BJ (cell line): ENCODE measurements at regions not wholly inside any gene's neighbourhood (a gene's known extent, or its start where the extent isn't known, plus 50 kb on each side); places are given as distances from the start of the nearest gene placed in this dataset.

Experiments
- CTCF ChIA-PET: fragments of 350-600 bp; formaldehyde crosslinking; extraction: SDS; loops from one replicate; lab custom pipeline; 2021; ENCODE audit warnings: antibody characterized with exemption, inconsistent platforms; lab: Yijun Ruan, JAX
- POLR2A ChIA-PET: fragments of 300-600 bp; sonication (Branson Sonifier 250); formaldehyde crosslinking; extraction: SDS; loops from one replicate; lab custom pipeline; 2021; ENCODE audit warnings: antibody characterized with exemption; lab: Charles Lee
- DNase-seq: peaks from one replicate; pipeline ENCODE4 v3.0.0-alpha.2; 2011; ENCODE audit warnings: low read depth
- H3K27me3 ChIP-seq: 2 replicates; pipeline ENCODE4 v1.6.0; 2011; ENCODE audit warnings: low read length; ENCODE audit not compliant: control insufficient read depth, insufficient read depth
- H3K36me3 ChIP-seq: 2 replicates; pipeline ENCODE4 v1.5.1; 2011; ENCODE audit warnings: low read length; ENCODE audit not compliant: control insufficient read depth, insufficient read depth
- H3K4me3 ChIP-seq: 2 replicates; pipeline ENCODE4 v1.5.1; 2011; ENCODE audit warnings: low read depth, mild to moderate bottlenecking, control low read depth, low read length
- TF ChIP-seq, protein P1 (sequence below): IDR thresholded peaks from 2 replicates; pipeline ENCODE4 v1.5.1; 2011; ENCODE audit warnings: low read depth, mild to moderate bottlenecking, control low read depth, inconsistent platforms, low read length, moderate library complexity; ENCODE audit not compliant: insufficient read depth

DNA sequence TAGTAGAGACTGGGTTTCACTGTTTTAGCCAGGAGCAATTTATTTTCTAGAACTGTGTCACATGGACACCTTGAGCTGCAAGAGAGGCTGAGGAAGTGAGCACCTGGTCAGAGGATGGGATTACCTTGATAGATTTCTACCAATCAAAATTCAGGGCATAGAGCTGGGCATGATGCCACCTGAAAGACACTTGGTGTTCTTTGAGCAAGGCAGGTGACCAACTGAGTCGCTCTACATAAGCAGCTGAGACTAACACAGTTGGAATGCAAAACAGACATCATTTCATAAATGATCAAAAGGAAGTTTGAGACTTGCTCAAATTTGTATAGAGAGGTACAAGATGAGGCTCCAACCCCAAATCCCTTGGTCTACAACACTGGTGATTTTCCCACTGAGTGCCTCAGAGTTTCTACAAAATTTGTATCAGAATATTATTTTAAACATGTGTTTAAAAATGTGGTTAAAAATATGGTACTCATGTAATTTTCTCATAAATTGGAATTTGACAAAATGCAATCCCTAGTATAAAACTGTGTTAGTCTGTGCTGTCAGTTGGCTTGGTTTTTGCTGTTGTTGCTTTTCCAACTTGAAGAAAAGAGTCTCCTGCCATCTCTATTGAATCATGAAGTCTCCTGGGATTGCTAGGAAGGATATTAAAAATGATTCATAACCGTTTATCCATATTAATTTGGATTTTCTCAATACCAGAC, 156.4 kb upstream of the MDFIC start:
- H3K27me3 ChIP-seq: no peaks in the 10 kb centered on the region
- H3K36me3 ChIP-seq: no peaks in the 10 kb centered on the region
- no peak overlapping the region for H3K4me3 ChIP-seq
- DNase-seq: no peak
- CTCF ChIA-PET: interaction anchor here (0.9 to 1.4 kb wide), 3 partner anchors 10 to 22 kb away, joined by 3 to 4 read pairs (median 3); no protein-coding TSS in a partner anchor
- POLR2A ChIA-PET: no interaction called here
- TF ChIP-seq, protein P1, sequence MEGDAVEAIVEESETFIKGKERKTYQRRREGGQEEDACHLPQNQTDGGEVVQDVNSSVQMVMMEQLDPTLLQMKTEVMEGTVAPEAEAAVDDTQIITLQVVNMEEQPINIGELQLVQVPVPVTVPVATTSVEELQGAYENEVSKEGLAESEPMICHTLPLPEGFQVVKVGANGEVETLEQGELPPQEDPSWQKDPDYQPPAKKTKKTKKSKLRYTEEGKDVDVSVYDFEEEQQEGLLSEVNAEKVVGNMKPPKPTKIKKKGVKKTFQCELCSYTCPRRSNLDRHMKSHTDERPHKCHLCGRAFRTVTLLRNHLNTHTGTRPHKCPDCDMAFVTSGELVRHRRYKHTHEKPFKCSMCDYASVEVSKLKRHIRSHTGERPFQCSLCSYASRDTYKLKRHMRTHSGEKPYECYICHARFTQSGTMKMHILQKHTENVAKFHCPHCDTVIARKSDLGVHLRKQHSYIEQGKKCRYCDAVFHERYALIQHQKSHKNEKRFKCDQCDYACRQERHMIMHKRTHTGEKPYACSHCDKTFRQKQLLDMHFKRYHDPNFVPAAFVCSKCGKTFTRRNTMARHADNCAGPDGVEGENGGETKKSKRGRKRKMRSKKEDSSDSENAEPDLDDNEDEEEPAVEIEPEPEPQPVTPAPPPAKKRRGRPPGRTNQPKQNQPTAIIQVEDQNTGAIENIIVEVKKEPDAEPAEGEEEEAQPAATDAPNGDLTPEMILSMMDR: no peak

- Histone ChIP-seq H3K36me3 (no peaks in the 10 kb centered on the region), H3K4me3 (no peak overlapping the region), H3K27me3 (no peaks in the 10 kb centered on the region)
- ChIA-PET POLR2A (no interaction called here), CTCF (interaction anchor here (0.9 kb wide), 1 partner anchor 16 kb away, joined by 3 read pairs; no protein-coding TSS in a partner anchor)
- DNase-seq: no peak
- TF ChIP-seq, protein P1: no peak
Observed at GRCh38 chr7:114766041-114766356, 155.9 kb upstream of the MDFIC start.

GRCh38 chr7:114777288-114777687, 144.6 kb upstream of the MDFIC start:
- DNase-seq: no peak
- Histone ChIP-seq H3K36me3 (no peaks in the 10 kb centered on the region), H3K4me3 (no peak overlapping the region), H3K27me3 (no peaks in the 10 kb centered on the region)
- POLR2A ChIA-PET: no interaction called here
- TF ChIP-seq, protein P1: no peak
- CTCF ChIA-PET: no interaction called here

- DNase-seq: no peak
- no peak overlapping the region for H3K4me3 ChIP-seq
- ChIA-PET POLR2A (no interaction called here), CTCF (no interaction called here)
- H3K36me3 ChIP-seq: no peaks in the 10 kb centered on the region
- no peaks in the 10 kb centered on the region for H3K27me3 ChIP-seq
- TF ChIP-seq, protein P1: no peak
Observed at GRCh38 chr7:114783508-114783907, 138.4 kb upstream of the MDFIC start.

DNA sequence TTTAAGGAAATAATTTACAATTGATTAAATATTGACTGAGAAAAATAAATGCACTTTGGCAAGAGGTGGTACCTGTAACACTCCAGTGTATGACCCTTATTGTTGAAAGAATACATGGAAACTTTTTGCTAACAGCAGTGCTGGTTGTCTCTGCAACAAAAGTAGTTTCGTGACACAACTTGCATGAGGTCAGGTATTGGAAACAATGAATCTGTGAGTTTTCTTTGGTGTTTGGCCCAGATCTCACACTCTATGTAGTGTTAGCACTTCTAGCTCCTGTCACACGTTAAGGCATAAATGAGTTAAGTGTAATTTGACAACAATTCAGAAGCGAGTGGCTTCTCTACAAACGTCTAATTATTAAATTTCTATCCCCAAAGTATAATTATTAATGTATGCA, 137.7 kb upstream of the MDFIC start:
- POLR2A ChIA-PET: no interaction called here
- CTCF ChIA-PET: no interaction called here

More for the DNA sequence above, 137.7 kb upstream of the MDFIC start:
- TF ChIP-seq, protein P1: no peak
- Histone ChIP-seq H3K36me3 (no peaks in the 10 kb centered on the region), H3K4me3 (no peak overlapping the region), H3K27me3 (no peaks in the 10 kb centered on the region)
- DNase-seq: no peak
